ENCODE measurements at regions not wholly inside any gene's neighbourhood (a gene's known extent, or its start where the extent isn't known, plus 50 kb on each side); places are given as distances from the start of the nearest gene placed in this dataset.
"Not testable (repeated sequence)": the region's sequence is repeated elsewhere in the genome, so short reads cannot be mapped to it uniquely, and the experiment has no call there.

DNA sequence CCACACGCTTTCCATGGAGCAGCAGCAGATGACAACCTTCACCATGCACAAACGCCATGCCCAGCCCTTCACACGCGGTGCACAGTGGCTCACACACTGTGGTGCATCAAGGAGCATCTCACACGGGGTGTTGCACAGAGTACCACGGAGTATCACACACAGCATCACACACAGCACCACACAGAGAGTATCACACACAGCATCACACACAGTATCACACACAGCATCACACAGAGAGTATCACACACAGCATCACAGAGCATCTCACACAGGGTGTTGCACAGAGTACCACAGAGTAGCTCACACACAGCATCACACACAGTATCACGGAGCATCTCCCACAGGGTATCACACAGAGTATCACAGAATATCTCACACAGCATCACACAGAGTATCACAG lies 122.2 kb upstream of the RAB4A start:
- Histone ChIP-seq H3K4me3 (ENCODE audit: low read length) (no peak overlapping the region), H3K9ac (ENCODE audit: low read depth, low read length) (no peak overlapping the region), H3K9me3 (ENCODE audit: insufficient read depth, low read depth, low read length) (no peaks in the 10 kb centered on the region), H3K27ac (ENCODE audit: low read length) (no peak overlapping the region), H3K4me1 (ENCODE audit: insufficient read depth, low read length) (peaks cover 10% of the 10 kb centered on the region), H3K36me3 (ENCODE audit: insufficient read depth, low read depth, low read length) (no peaks in the 10 kb centered on the region), H3K27me3 (ENCODE audit: insufficient read depth, low read length) (peaks cover 4% of the 10 kb centered on the region; the same call in 1 of the 2 replicates)

GRCh38 chr1:229149435-229149834 lies 121.5 kb upstream of the RAB4A start:
- Histone ChIP-seq H3K27me3 (ENCODE audit: insufficient read depth, low read length) (peaks cover 4% of the 10 kb centered on the region; the same call in 1 of the 2 replicates), H3K27ac (ENCODE audit: low read length) (no peak overlapping the region), H3K9ac (ENCODE audit: low read depth, low read length) (no peak overlapping the region), H3K9me3 (ENCODE audit: insufficient read depth, low read depth, low read length) (no peaks in the 10 kb centered on the region), H3K4me1 (ENCODE audit: insufficient read depth, low read length) (peaks cover 10% of the 10 kb centered on the region), H3K4me3 (ENCODE audit: low read length) (no peak overlapping the region), H3K36me3 (ENCODE audit: insufficient read depth, low read depth, low read length) (no peaks in the 10 kb centered on the region)

DNA sequence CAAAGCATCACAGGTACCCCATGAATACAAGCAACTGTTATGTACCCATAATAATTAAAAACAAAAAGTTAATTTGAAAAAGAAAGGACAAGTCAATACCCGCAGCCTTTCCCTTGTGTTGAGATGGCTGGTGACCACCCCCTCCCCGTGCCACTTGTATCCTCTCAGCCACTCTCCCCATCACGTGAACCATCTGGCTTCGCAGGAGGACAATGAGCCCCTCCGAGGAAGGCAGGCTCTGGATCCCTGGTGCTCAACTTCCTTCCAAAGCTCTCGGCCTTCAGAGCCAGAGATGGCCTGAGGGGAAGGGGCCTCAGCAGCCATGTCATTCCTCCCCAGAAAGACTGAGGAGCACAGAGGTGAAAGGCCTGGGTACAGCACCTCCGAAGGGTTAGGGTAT lies 120.4 kb upstream of the RAB4A start:
- H3K27ac ChIP-seq (ENCODE audit: low read length): no peak overlapping the region
- H3K9ac ChIP-seq (ENCODE audit: low read depth, low read length): no peak overlapping the region
- H3K4me3 ChIP-seq (ENCODE audit: low read length): no peak overlapping the region
- peaks cover 10% of the 10 kb centered on the region for H3K4me1 ChIP-seq (ENCODE audit: insufficient read depth, low read length)
- no peaks in the 10 kb centered on the region for H3K36me3 ChIP-seq (ENCODE audit: insufficient read depth, low read depth, low read length)
- H3K27me3 ChIP-seq (ENCODE audit: insufficient read depth, low read length): peaks cover 4% of the 10 kb centered on the region; the same call in 1 of the 2 replicates
- no peaks in the 10 kb centered on the region for H3K9me3 ChIP-seq (ENCODE audit: insufficient read depth, low read depth, low read length)

- H3K4me1 ChIP-seq (ENCODE audit: insufficient read depth, low read length); H3K27me3 ChIP-seq (ENCODE audit: insufficient read depth, low read length); H3K27ac ChIP-seq (ENCODE audit: low read length); H3K9me3 ChIP-seq (ENCODE audit: insufficient read depth, low read depth, low read length); H3K4me3 ChIP-seq (ENCODE audit: low read length); H3K36me3 ChIP-seq (ENCODE audit: insufficient read depth, low read depth, low read length); H3K9ac ChIP-seq (ENCODE audit: low read depth, low read length): not testable (repeated sequence)
These were observed 119.5 kb upstream of the RAB4A start for GRCh38 chr1:229151412-229151811.

DNA sequence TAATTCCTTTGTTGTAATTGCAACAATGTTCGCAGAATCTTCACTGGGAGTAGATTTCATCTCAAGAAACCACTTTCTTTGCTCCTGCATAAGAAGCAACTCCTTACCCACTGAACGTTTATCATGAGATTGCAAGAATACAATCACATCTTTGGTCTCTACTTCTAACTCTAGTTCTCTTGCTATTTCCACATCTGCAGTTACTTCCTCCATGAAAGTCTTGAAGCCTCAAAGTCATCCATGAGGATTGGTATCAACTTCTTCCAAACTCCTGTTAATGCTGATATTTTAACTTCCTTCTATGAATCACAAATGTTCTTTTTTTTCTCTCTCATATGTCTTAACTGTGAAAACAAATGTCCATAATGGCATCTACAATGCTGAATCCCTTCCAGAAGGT lies 118.6 kb upstream of the RAB4A start:
- Histone ChIP-seq H3K9ac (ENCODE audit: low read depth, low read length) (no peak overlapping the region), H3K9me3 (ENCODE audit: insufficient read depth, low read depth, low read length) (no peaks in the 10 kb centered on the region), H3K27me3 (ENCODE audit: insufficient read depth, low read length) (no peaks in the 10 kb centered on the region; the same call in 1 of the 2 replicates), H3K4me3 (ENCODE audit: low read length) (no peak overlapping the region), H3K27ac (ENCODE audit: low read length) (no peak overlapping the region), H3K36me3 (ENCODE audit: insufficient read depth, low read depth, low read length) (no peaks in the 10 kb centered on the region), H3K4me1 (ENCODE audit: insufficient read depth, low read length) (peaks cover 10% of the 10 kb centered on the region)

DNA sequence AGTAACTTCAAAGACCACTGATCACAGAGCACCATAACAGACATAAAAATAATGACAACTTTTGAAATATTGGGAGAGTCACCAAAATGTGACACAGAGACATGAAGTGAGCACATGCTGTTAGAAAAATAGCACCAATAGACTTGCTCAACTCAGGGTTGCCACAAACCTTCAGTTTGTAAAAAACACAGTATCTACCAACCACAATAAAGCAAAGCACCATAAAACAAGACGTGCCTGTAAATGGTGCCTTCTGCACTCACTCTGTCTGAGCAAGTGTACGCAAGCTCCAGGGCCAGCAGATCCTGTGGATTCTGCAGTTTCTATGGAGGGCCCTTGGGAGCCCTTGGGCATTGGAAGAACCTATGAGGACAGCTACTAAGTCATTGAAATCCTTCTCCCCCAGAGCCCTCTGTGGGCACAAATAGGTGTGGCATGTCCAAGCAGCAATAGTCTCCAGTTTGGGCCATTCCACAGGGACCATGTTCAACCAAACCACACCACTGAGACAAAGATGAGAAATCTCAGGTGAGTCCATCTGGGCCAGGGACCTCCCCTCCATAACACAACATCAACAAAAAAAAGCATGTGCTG lies 116.9 kb upstream of the RAB4A start:
- Histone ChIP-seq H3K27me3 (ENCODE audit: insufficient read depth, low read length) (no peaks in the 10 kb centered on the region), H3K27ac (ENCODE audit: low read length) (no peak overlapping the region), H3K4me1 (ENCODE audit: insufficient read depth, low read length) (peaks cover 4% of the 10 kb centered on the region), H3K4me3 (ENCODE audit: low read length) (no peak overlapping the region), H3K9me3 (ENCODE audit: insufficient read depth, low read depth, low read length) (no peaks in the 10 kb centered on the region), H3K9ac (ENCODE audit: low read depth, low read length) (no peak overlapping the region), H3K36me3 (ENCODE audit: insufficient read depth, low read depth, low read length) (no peaks in the 10 kb centered on the region)

GRCh38 chr1:229154811-229155210 lies 116.1 kb upstream of the RAB4A start:
- Histone ChIP-seq H3K27ac (ENCODE audit: low read length) (no peak overlapping the region), H3K9me3 (ENCODE audit: insufficient read depth, low read depth, low read length) (no peaks in the 10 kb centered on the region), H3K4me1 (ENCODE audit: insufficient read depth, low read length) (peaks cover 4% of the 10 kb centered on the region), H3K9ac (ENCODE audit: low read depth, low read length) (no peak overlapping the region), H3K36me3 (ENCODE audit: insufficient read depth, low read depth, low read length) (no peaks in the 10 kb centered on the region), H3K4me3 (ENCODE audit: low read length) (no peak overlapping the region), H3K27me3 (ENCODE audit: insufficient read depth, low read length) (no peaks in the 10 kb centered on the region)

DNA sequence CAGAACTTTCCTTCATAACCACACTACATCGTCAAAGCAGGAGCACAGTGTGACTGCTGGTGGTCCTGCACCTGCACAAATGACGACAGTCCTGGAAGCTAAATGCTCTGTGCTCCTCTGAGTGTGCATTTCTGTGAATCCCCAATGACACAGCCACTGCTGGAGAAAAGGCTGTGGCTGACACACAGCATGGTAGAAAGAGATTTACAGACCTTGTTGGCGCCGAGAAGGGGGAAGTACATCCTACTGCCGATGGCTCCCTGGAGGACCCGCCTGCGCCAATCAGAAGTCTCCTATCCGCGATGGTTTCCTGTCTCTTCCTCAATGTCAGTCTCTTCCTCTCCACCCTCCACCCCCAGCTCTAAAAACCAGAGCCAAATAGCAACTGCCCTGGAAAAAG lies 115.4 kb upstream of the RAB4A start:
- Histone ChIP-seq H3K9ac (ENCODE audit: low read depth, low read length) (no peak overlapping the region), H3K27me3 (ENCODE audit: insufficient read depth, low read length) (no peaks in the 10 kb centered on the region), H3K4me1 (ENCODE audit: insufficient read depth, low read length) (peaks cover 4% of the 10 kb centered on the region), H3K9me3 (ENCODE audit: insufficient read depth, low read depth, low read length) (no peaks in the 10 kb centered on the region), H3K27ac (ENCODE audit: low read length) (no peak overlapping the region), H3K36me3 (ENCODE audit: insufficient read depth, low read depth, low read length) (no peaks in the 10 kb centered on the region), H3K4me3 (ENCODE audit: low read length) (no peak overlapping the region)

DNA sequence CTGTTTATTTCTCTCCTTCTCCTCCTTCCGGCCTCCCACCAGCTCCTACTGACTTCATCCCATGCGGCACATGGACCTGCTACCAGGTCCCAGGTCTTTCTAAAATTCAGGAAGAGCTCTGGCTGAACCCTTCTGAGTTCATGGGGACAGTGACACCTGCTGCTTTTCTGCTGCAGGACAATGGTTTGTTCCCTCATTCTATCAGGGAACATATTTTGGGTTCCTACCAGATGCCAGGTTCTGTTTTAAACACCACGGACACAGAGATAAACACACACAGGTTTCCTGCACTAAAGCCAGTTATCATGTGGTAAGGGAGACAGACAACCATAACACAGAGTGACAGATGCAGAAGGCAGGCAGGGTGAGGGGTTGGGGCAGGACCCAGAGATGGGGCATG lies 114.0 kb upstream of the RAB4A start:
- H3K27me3 ChIP-seq (ENCODE audit: insufficient read depth, low read length): no peaks in the 10 kb centered on the region
- no peaks in the 10 kb centered on the region for H3K4me1 ChIP-seq (ENCODE audit: insufficient read depth, low read length)
- no peak overlapping the region for H3K4me3 ChIP-seq (ENCODE audit: low read length)
- H3K36me3 ChIP-seq (ENCODE audit: insufficient read depth, low read depth, low read length): no peaks in the 10 kb centered on the region
- no peaks in the 10 kb centered on the region for H3K9me3 ChIP-seq (ENCODE audit: insufficient read depth, low read depth, low read length)
- H3K9ac ChIP-seq (ENCODE audit: low read depth, low read length): no peak overlapping the region
- no peak overlapping the region for H3K27ac ChIP-seq (ENCODE audit: low read length)

- H3K36me3 ChIP-seq (ENCODE audit: insufficient read depth, low read depth, low read length): no peaks in the 10 kb centered on the region
- no peak overlapping the region for H3K4me3 ChIP-seq (ENCODE audit: low read length)
- no peak overlapping the region for H3K9ac ChIP-seq (ENCODE audit: low read depth, low read length)
- no peaks in the 10 kb centered on the region for H3K9me3 ChIP-seq (ENCODE audit: insufficient read depth, low read depth, low read length)
- no peak overlapping the region for H3K27ac ChIP-seq (ENCODE audit: low read length)
- no peaks in the 10 kb centered on the region for H3K27me3 ChIP-seq (ENCODE audit: insufficient read depth, low read length)
- no peaks in the 10 kb centered on the region for H3K4me1 ChIP-seq (ENCODE audit: insufficient read depth, low read length)
These were observed 113.4 kb upstream of the RAB4A start for GRCh38 chr1:229157480-229157879.

GRCh38 chr1:229158341-229158921 lies 112.5 kb upstream of the RAB4A start:
- no peak overlapping the region for H3K9ac ChIP-seq (ENCODE audit: low read depth, low read length)
- no peak overlapping the region for H3K27ac ChIP-seq (ENCODE audit: low read length)
- H3K27me3 ChIP-seq (ENCODE audit: insufficient read depth, low read length): no peaks in the 10 kb centered on the region
- H3K9me3 ChIP-seq (ENCODE audit: insufficient read depth, low read depth, low read length): no peaks in the 10 kb centered on the region
- H3K36me3 ChIP-seq (ENCODE audit: insufficient read depth, low read depth, low read length): no peaks in the 10 kb centered on the region
- H3K4me1 ChIP-seq (ENCODE audit: insufficient read depth, low read length): no peaks in the 10 kb centered on the region
- no peak overlapping the region for H3K4me3 ChIP-seq (ENCODE audit: low read length)

- Histone ChIP-seq H3K36me3 (ENCODE audit: insufficient read depth, low read depth, low read length) (no peaks in the 10 kb centered on the region), H3K9me3 (ENCODE audit: insufficient read depth, low read depth, low read length) (no peaks in the 10 kb centered on the region), H3K4me1 (ENCODE audit: insufficient read depth, low read length) (no peaks in the 10 kb centered on the region), H3K9ac (ENCODE audit: low read depth, low read length) (no peak overlapping the region), H3K27me3 (ENCODE audit: insufficient read depth, low read length) (no peaks in the 10 kb centered on the region), H3K27ac (ENCODE audit: low read length) (no peak overlapping the region), H3K4me3 (ENCODE audit: low read length) (no peak overlapping the region)
These were observed 112.0 kb upstream of the RAB4A start for GRCh38 chr1:229158927-229159326.
